Caco-2 (cell line): ENCODE measurements at regions not wholly inside any gene's neighbourhood (a gene's known extent, or its start where the extent isn't known, plus 50 kb on each side); places are given as distances from the start of the nearest gene placed in this dataset.

Experiments used
- BruUV-seq: library from RNA; stranded (reverse); fragments of 400-500 nt; replicated peaks from 2 replicates; lab custom pipeline; 2021; lab: Mats Ljungman, UMichigan
- CTCF ChIA-PET: fragments of 300-600 bp; sonication (Branson Sonifier 250); formaldehyde crosslinking; loops from one replicate; lab custom pipeline; 2022; ENCODE audit warnings: antibody characterized with exemption; lab: Charles Lee
- POLR2A ChIA-PET: fragments of 300-600 bp; sonication (Branson Sonifier 250); formaldehyde crosslinking; loops from one replicate; lab custom pipeline; 2022; ENCODE audit warnings: antibody characterized with exemption; lab: Charles Lee
- DNase-seq, 2 experiments: peaks; one replicate each; pipeline versions ENCODE4 v3.0.0 to v3.0.0-alpha.2; 2020 to 2022
- H3K27me3 ChIP-seq: replicated peaks from 2 replicates; pipeline ENCODE4 v1.6.0; 2011; ENCODE audit warnings: low read length; ENCODE audit not compliant: control insufficient read depth, insufficient read depth
- H3K36me3 ChIP-seq: 2 replicates; pipeline ENCODE4 v1.5.1; 2011; ENCODE audit warnings: low read length; ENCODE audit not compliant: control insufficient read depth, insufficient read depth
- H3K4me1 ChIP-seq: fragments of 250-450 bp; sonication (Bioruptor Pico); 2 replicates; pipeline ENCODE4 v1.5.1; 2020; ENCODE audit warnings: mild to moderate bottlenecking
- H3K4me3 ChIP-seq: 2 replicates; pipeline ENCODE4 v1.5.1; 2011; ENCODE audit warnings: low read depth, mild to moderate bottlenecking, control low read depth, low read length
- H3K9me3 ChIP-seq: fragments of 250-450 bp; sonication (Bioruptor Pico); 2 replicates; pipeline ENCODE4 v1.5.1; 2020; ENCODE audit warnings: mild to moderate bottlenecking, moderate library complexity
- H3K27ac Mint-ChIP-seq: one replicate; pipeline ENCODE4 v1.8.0; 2022; ENCODE audit warnings: mixed read lengths; ENCODE audit not compliant: unreplicated experiment
- H3K27me3 Mint-ChIP-seq: one replicate; pipeline ENCODE4 v1.8.0; 2022; ENCODE audit warnings: mixed read lengths; ENCODE audit not compliant: insufficient read depth, unreplicated experiment
- H3K36me3 Mint-ChIP-seq: one replicate; pipeline ENCODE4 v1.8.0; 2022; ENCODE audit warnings: mild to moderate bottlenecking, mixed read lengths; ENCODE audit not compliant: insufficient read depth, unreplicated experiment
- H3K4me1 Mint-ChIP-seq: one replicate; pipeline ENCODE4 v1.8.0; 2022; ENCODE audit warnings: low read depth, mixed read lengths; ENCODE audit not compliant: unreplicated experiment
- H3K4me3 Mint-ChIP-seq: one replicate; pipeline ENCODE4 v1.8.0; 2022; ENCODE audit warnings: mild to moderate bottlenecking, moderate library complexity, mixed read lengths; ENCODE audit not compliant: unreplicated experiment
- H3K9me3 Mint-ChIP-seq: one replicate; pipeline ENCODE4 v1.8.0; 2022; ENCODE audit warnings: mixed read lengths; ENCODE audit not compliant: unreplicated experiment
- intact Hi-C: fragments of 100-400 bp; cut with micrococcal nuclease; formaldehyde crosslinking; loops from one replicate; pipeline ENCODE4 v1.10.0; 2022; ENCODE audit not compliant: unreplicated experiment
- TF ChIP-seq, protein P1 (sequence below), 2 experiments: fragments of 200-600 bp in 1 of 2; IDR thresholded peaks; 1 replicate in 1 of 2; 2 replicates in 1 of 2; pipeline versions ENCODE4 v1.5.1 to v1.8.0; 2011 to 2022; ENCODE audit warnings: antibody characterized with exemption in 1 of 2, control low read depth in 1 of 2, inconsistent platforms in 1 of 2, low read depth in 1 of 2, low read length in 1 of 2, mild to moderate bottlenecking in 1 of 2, moderate library complexity in 1 of 2; ENCODE audit not compliant: insufficient read depth in 1 of 2, severe bottlenecking in 1 of 2, unreplicated experiment in 1 of 2

DNA sequence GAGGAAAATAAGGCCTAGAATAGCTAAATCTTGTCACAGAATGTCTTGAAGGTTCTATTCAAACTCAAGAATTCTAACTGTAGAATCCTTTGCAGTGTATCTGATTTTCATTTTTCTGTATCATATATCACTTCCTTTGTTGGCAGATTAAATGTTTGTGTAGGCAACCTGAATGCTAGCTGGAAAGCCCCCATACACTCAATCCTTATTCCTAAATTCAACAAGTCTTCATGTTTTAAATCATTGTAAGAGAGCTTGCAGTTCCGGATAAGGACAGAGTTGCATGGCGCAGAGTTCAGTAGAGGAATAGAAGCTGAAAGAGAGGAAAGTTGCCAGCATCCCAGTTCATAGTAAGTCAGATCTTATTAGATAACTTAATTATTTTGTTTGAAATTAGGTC lies 242.0 kb upstream of the SEMA6D start:
- no peak for DNase-seq
- Mint-ChIP-seq H3K4me3 (no peak overlapping the region), H3K9me3 (no peaks in the 10 kb centered on the region), H3K36me3 (no peaks in the 10 kb centered on the region), H3K27me3 (peaks cover 4% of the 10 kb centered on the region), H3K27ac (no peak overlapping the region), H3K4me1 (no peaks in the 10 kb centered on the region)
- intact Hi-C loops = no loop called here
- Histone ChIP-seq H3K27me3 (no peaks in the 10 kb centered on the region), H3K36me3 (no peaks in the 10 kb centered on the region), H3K9me3 (no peaks in the 10 kb centered on the region), H3K4me1 (no peaks in the 10 kb centered on the region), H3K4me3 (no peak overlapping the region)
- ChIA-PET CTCF (no interaction called here), POLR2A (no interaction called here)
- BruUV-seq = no TSS peak
- TF ChIP-seq, protein P1, sequence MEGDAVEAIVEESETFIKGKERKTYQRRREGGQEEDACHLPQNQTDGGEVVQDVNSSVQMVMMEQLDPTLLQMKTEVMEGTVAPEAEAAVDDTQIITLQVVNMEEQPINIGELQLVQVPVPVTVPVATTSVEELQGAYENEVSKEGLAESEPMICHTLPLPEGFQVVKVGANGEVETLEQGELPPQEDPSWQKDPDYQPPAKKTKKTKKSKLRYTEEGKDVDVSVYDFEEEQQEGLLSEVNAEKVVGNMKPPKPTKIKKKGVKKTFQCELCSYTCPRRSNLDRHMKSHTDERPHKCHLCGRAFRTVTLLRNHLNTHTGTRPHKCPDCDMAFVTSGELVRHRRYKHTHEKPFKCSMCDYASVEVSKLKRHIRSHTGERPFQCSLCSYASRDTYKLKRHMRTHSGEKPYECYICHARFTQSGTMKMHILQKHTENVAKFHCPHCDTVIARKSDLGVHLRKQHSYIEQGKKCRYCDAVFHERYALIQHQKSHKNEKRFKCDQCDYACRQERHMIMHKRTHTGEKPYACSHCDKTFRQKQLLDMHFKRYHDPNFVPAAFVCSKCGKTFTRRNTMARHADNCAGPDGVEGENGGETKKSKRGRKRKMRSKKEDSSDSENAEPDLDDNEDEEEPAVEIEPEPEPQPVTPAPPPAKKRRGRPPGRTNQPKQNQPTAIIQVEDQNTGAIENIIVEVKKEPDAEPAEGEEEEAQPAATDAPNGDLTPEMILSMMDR (IDR thresholded peaks at IDR 0.05; ENCODE audit: insufficient read depth in 1 of 2, low read depth in 1 of 2, low read length in 1 of 2, severe bottlenecking in 1 of 2, unreplicated experiment in 1 of 2) = no peak

DNA sequence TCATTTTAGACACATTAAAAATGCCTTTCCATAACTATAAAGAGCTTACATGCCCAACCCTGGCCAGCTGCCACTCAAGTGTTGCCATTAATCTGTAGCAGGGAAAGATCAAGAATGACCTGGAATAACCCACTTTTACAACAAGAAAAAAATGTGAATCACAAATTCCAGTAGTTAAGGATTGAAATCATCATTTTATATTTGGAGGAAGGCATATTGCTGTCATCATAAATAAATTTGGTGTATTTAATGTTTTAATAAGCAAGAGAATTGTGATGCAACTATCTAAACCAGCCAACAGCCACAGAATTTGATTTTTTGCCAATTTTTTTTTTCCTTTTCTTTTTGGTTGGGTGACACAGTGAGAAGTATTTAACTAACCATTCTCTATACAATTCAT lies 240.0 kb upstream of the SEMA6D start:
- Histone ChIP-seq H3K36me3 (no peaks in the 10 kb centered on the region), H3K4me3 (no peak overlapping the region), H3K9me3 (no peaks in the 10 kb centered on the region), H3K27me3 (no peaks in the 10 kb centered on the region), H3K4me1 (no peaks in the 10 kb centered on the region)
- Mint-ChIP-seq H3K27ac (no peak overlapping the region), H3K27me3 (peaks cover 7% of the 10 kb centered on the region), H3K36me3 (no peaks in the 10 kb centered on the region), H3K4me1 (no peaks in the 10 kb centered on the region), H3K4me3 (no peak overlapping the region), H3K9me3 (no peaks in the 10 kb centered on the region)
- TF ChIP-seq, protein P1 (IDR thresholded peaks at IDR 0.05; ENCODE audit: insufficient read depth in 1 of 2, low read depth in 1 of 2, low read length in 1 of 2, severe bottlenecking in 1 of 2, unreplicated experiment in 1 of 2) = no peak
- DNase-seq = no peak
- ChIA-PET POLR2A (no interaction called here), CTCF (no interaction called here)
- intact Hi-C loops = no loop called here
- no TSS peak for BruUV-seq

DNA sequence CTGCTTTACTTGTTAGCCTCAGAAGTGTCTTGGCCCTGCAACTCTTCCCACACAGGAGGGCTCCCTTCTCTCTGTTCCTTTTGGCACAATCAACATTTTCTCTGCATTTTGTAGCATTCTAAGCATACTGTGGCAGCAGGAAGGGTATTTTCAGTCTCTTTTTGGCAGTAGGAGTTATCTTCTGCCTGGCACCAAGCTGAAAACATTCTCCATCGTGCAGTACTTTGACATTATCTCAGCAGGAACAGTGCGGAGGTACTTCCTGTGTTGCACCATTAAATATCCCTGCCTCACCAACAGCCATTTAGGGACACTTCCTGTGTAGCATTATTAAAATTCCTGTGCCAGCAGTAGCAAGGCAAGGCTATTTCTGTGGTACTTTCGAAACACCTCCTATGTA lies 233.2 kb upstream of the SEMA6D start:
- POLR2A ChIA-PET = no interaction called here
- CTCF ChIA-PET = no interaction called here
- no peaks in the 10 kb centered on the region for H3K9me3 Mint-ChIP-seq
- no peak overlapping the region for H3K27ac Mint-ChIP-seq
- intact Hi-C loops = no loop called here
- peaks cover 9% of the 10 kb centered on the region for H3K27me3 Mint-ChIP-seq
- no peak for DNase-seq
- H3K4me1 ChIP-seq = no peaks in the 10 kb centered on the region
- TF ChIP-seq, protein P1 (IDR thresholded peaks at IDR 0.05; ENCODE audit: insufficient read depth in 1 of 2, low read depth in 1 of 2, low read length in 1 of 2, severe bottlenecking in 1 of 2, unreplicated experiment in 1 of 2) = no peak
- H3K36me3 ChIP-seq = no peaks in the 10 kb centered on the region
- BruUV-seq = no TSS peak
- H3K27me3 ChIP-seq = no peaks in the 10 kb centered on the region
- no peak overlapping the region for H3K4me3 ChIP-seq
- H3K36me3 Mint-ChIP-seq = no peaks in the 10 kb centered on the region
- H3K4me3 Mint-ChIP-seq = no peak overlapping the region
- no peaks in the 10 kb centered on the region for H3K4me1 Mint-ChIP-seq
- H3K9me3 ChIP-seq = no peaks in the 10 kb centered on the region
